Body of pancreas (tissue), 4 donors: ENCODE measurements at regions not wholly inside any gene's neighbourhood (a gene's known extent, or its start where the extent isn't known, plus 50 kb on each side); places are given as distances from the start of the nearest gene placed in this dataset.
"Not testable (repeated sequence)": the region's sequence is repeated elsewhere in the genome, so short reads cannot be mapped to it uniquely, and the experiment has no call there.

Source experiments
- POLR2A ChIP-seq, 3 donors: fragments of 450-650 bp; IDR thresholded peaks; one replicate each; pipeline ENCODE4 v1.6.1; 2016; ENCODE audit warnings: antibody characterized with exemption in 3 of 3, mild to moderate bottlenecking in 2 of 3
- TF ChIP-seq, protein P1 (sequence below), 7 experiments: fragments of 450-650 bp in 4 of 7; fragments of 200-600 bp in 3 of 7; sonication (generic) in 3 of 7; IDR thresholded peaks; one replicate each; pipeline ENCODE4 v1.5.1; 2016 to 2019; ENCODE audit warnings: antibody characterized with exemption in 7 of 7

- TF ChIP-seq, protein P1, sequence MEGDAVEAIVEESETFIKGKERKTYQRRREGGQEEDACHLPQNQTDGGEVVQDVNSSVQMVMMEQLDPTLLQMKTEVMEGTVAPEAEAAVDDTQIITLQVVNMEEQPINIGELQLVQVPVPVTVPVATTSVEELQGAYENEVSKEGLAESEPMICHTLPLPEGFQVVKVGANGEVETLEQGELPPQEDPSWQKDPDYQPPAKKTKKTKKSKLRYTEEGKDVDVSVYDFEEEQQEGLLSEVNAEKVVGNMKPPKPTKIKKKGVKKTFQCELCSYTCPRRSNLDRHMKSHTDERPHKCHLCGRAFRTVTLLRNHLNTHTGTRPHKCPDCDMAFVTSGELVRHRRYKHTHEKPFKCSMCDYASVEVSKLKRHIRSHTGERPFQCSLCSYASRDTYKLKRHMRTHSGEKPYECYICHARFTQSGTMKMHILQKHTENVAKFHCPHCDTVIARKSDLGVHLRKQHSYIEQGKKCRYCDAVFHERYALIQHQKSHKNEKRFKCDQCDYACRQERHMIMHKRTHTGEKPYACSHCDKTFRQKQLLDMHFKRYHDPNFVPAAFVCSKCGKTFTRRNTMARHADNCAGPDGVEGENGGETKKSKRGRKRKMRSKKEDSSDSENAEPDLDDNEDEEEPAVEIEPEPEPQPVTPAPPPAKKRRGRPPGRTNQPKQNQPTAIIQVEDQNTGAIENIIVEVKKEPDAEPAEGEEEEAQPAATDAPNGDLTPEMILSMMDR (IDR thresholded peaks at IDR 0.05), result not testable (repeated sequence)
- TF ChIP-seq POLR2A (IDR thresholded peaks at IDR 0.05), result not testable (repeated sequence)
Measured at GRCh38 chr1:99078529-99078928, 73.9 kb upstream of the PLPPR5 start.
